ENCODE measurements at regions not wholly inside any gene's neighbourhood (a gene's known extent, or its start where the extent isn't known, plus 50 kb on each side); places are given as distances from the start of the nearest gene placed in this dataset.

DNA sequence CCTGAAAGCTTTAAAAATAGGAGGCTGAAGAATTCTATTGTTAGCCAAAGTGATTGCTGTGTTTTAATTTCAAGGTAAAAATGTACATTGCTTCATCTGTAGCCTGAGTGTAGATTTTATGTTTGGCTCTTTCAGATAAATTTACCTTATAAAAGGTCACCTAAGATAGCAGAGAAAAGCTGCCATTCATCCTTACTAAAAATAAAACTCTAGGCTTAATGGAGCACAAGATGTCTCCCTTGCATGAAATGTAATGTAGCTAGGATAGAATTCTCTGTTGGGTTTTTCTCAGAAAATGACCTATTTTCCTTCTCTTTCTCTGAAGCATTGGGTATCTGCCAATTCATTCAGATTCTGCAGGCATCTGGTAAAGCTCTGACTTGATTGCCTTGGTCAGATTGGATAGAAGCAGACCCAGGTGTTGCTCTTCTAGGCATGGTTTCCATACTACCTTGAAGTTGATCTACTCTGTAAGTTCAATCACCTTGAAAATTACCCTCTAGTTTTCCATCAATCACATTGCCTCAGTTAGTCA, 176.6 kb upstream of the GORAB start:
- no peak overlapping the region for H3K27ac ChIP-seq (ENCODE audit: low read length)
- H3K79me2 ChIP-seq (replicated peaks; ENCODE audit: insufficient read depth, low read length): no peaks in the 10 kb centered on the region
- H3K4me3 ChIP-seq (ENCODE audit: low read length): no peak overlapping the region
- H3K36me3 ChIP-seq (ENCODE audit: insufficient read depth, low read length): no peaks in the 10 kb centered on the region
- H2AFZ ChIP-seq (ENCODE audit: low read depth, low read length): no peak overlapping the region
- H4K20me1 ChIP-seq (ENCODE audit: insufficient read depth): no peaks in the 10 kb centered on the region
- no peak overlapping the region for H3K4me2 ChIP-seq (ENCODE audit: low read length)
- H3K9ac ChIP-seq (ENCODE audit: low read length): no peak overlapping the region
- H3F3A ChIP-seq (ENCODE audit: insufficient read depth, low read length, poor library complexity, severe bottlenecking): peaks cover 3% of the 10 kb centered on the region
- no peak for TF ChIP-seq SMC3 (conservative IDR thresholded peaks at IDR 0.05; ENCODE audit: poor library complexity)
- no peak for TF ChIP-seq CTCF (IDR thresholded peaks at IDR 0.05; ENCODE audit: poor library complexity, severe bottlenecking)
- no peak for TF ChIP-seq MXI1 (conservative IDR thresholded peaks at IDR 0.05; ENCODE audit: poor library complexity, severe bottlenecking)
- no peak for TF ChIP-seq EZH2 (IDR thresholded peaks at IDR 0.05; ENCODE audit: borderline replicate concordance, insufficient read depth, low read length, poor library complexity, severe bottlenecking)
- TF ChIP-seq REST (IDR thresholded peaks at IDR 0.05; ENCODE audit: borderline replicate concordance): no peak
- TF ChIP-seq POLR2AphosphoS5 (IDR thresholded peaks at IDR 0.05): no peak
- TF ChIP-seq RAD21 (conservative IDR thresholded peaks at IDR 0.05): no peak
- TF ChIP-seq TAF1 (IDR thresholded peaks at IDR 0.05; ENCODE audit: low read depth): no peak
- TF ChIP-seq EP300 (conservative IDR thresholded peaks at IDR 0.05; ENCODE audit: poor library complexity, severe bottlenecking): no peak
- H3K27me3 ChIP-seq (ENCODE audit: insufficient read depth, low read depth, low read length): no peaks in the 10 kb centered on the region
- peaks cover 5% of the 10 kb centered on the region for H3K9me3 ChIP-seq (ENCODE audit: low read length)
- H3K9me2 ChIP-seq (ENCODE audit: insufficient read depth, low read length): no peaks in the 10 kb centered on the region

- Histone ChIP-seq H3K9me3 (ENCODE audit: low read length) (peaks cover 5% of the 10 kb centered on the region), H3K9me2 (ENCODE audit: insufficient read depth, low read length) (no peaks in the 10 kb centered on the region)
- TF ChIP-seq POLR2AphosphoS5 (IDR thresholded peaks at IDR 0.05): no peak
- TF ChIP-seq TAF1 (IDR thresholded peaks at IDR 0.05; ENCODE audit: low read depth): no peak
- TF ChIP-seq RAD21 (conservative IDR thresholded peaks at IDR 0.05): no peak
- TF ChIP-seq REST (IDR thresholded peaks at IDR 0.05; ENCODE audit: borderline replicate concordance): no peak
- TF ChIP-seq SMC3 (conservative IDR thresholded peaks at IDR 0.05; ENCODE audit: poor library complexity): no peak
- TF ChIP-seq MXI1 (conservative IDR thresholded peaks at IDR 0.05; ENCODE audit: poor library complexity, severe bottlenecking): no peak
- TF ChIP-seq EP300 (conservative IDR thresholded peaks at IDR 0.05; ENCODE audit: poor library complexity, severe bottlenecking): no peak
- no peak for TF ChIP-seq EZH2 (IDR thresholded peaks at IDR 0.05; ENCODE audit: borderline replicate concordance, insufficient read depth, low read length, poor library complexity, severe bottlenecking)
- TF ChIP-seq CTCF (IDR thresholded peaks at IDR 0.05; ENCODE audit: poor library complexity, severe bottlenecking): no peak
These were observed 175.4 kb upstream of the GORAB start for GRCh38 chr1:170356585-170356984.

More at GRCh38 chr1:170356585-170356984, 175.4 kb upstream of the GORAB start:
- Histone ChIP-seq H3K4me2 (ENCODE audit: low read length) (no peak overlapping the region), H3K36me3 (ENCODE audit: insufficient read depth, low read length) (no peaks in the 10 kb centered on the region), H4K20me1 (ENCODE audit: insufficient read depth) (no peaks in the 10 kb centered on the region), H3F3A (ENCODE audit: insufficient read depth, low read length, poor library complexity, severe bottlenecking) (no peaks in the 10 kb centered on the region), H2AFZ (ENCODE audit: low read depth, low read length) (no peak overlapping the region), H3K27me3 (ENCODE audit: insufficient read depth, low read depth, low read length) (no peaks in the 10 kb centered on the region), H3K79me2 (replicated peaks; ENCODE audit: insufficient read depth, low read length) (no peaks in the 10 kb centered on the region), H3K9ac (ENCODE audit: low read length) (no peak overlapping the region), H3K27ac (ENCODE audit: low read length) (no peak overlapping the region), H3K4me3 (ENCODE audit: low read length) (no peak overlapping the region)

Measured in neural cell (in vitro differentiated cells).